Esophagus muscularis mucosa (tissue), 4 donors: ENCODE measurements at regions not wholly inside any gene's neighbourhood (a gene's known extent, or its start where the extent isn't known, plus 50 kb on each side); places are given as distances from the start of the nearest gene placed in this dataset.

Experiments used
- DNase-seq: peaks from one replicate; pipeline ENCODE4 v3.0.0-alpha.2; 2017; ENCODE audit errors: extremely low spot score
- H3K27ac ChIP-seq, 4 donors: fragments of 200-600 bp; sonication (generic); replicated peaks in 1 of 4; 1 replicate in 3 of 4; 2 replicates in 1 of 4; pipeline ENCODE4 v1.5.1; 2016 to 2019; ENCODE audit warnings: mild to moderate bottlenecking in 1 of 4
- H3K27me3 ChIP-seq, 4 donors: fragments of 200-600 bp; sonication (generic); one replicate each; pipeline versions ENCODE4 v1.5.1 to v1.6.0; 2016 to 2019
- H3K36me3 ChIP-seq, 4 donors: fragments of 200-600 bp; sonication (generic); one replicate each; pipeline ENCODE4 v1.5.1; 2016 to 2019
- H3K4me1 ChIP-seq, 4 donors: fragments of 200-600 bp; sonication (generic); one replicate each; pipeline ENCODE4 v1.5.1; 2016 to 2019
- H3K4me3 ChIP-seq, 4 donors: fragments of 200-600 bp; sonication (generic); 1 replicate in 2 of 4; 2 replicates in 2 of 4; pipeline ENCODE4 v1.5.1; 2016 to 2019; ENCODE audit warnings: mild to moderate bottlenecking in 4 of 4, moderate library complexity in 1 of 4
- H3K9me3 ChIP-seq, 4 donors: fragments of 200-600 bp; sonication (generic); 1 replicate in 3 of 4; 2 replicates in 1 of 4; pipeline ENCODE4 v1.5.1; 2016 to 2019
- CTCF ChIP-seq, 3 experiments: fragments of 200-600 bp in 2 of 3; fragments of 450-650 bp in 1 of 3; sonication (generic) in 2 of 3; IDR thresholded peaks; one replicate each; pipeline ENCODE4 v1.5.1; 2017 to 2019; ENCODE audit warnings: antibody characterized with exemption in 3 of 3, mild to moderate bottlenecking in 2 of 3, moderate library complexity in 1 of 3
- EP300 ChIP-seq: sonication (generic); formaldehyde crosslinking; IDR thresholded peaks from one replicate; pipeline ENCODE4 v1.6.1; 2017; ENCODE audit warnings: antibody characterized with exemption
- POLR2A ChIP-seq: fragments of 450-650 bp; IDR thresholded peaks from one replicate; pipeline ENCODE4 v1.6.1; 2017; ENCODE audit warnings: antibody characterized with exemption, moderate library complexity, mild to moderate bottlenecking, low read depth
- POLR2AphosphoS5 ChIP-seq, 2 donors: sonication (generic); formaldehyde crosslinking; IDR thresholded peaks; one replicate each; pipeline ENCODE4 v1.6.1; 2017; ENCODE audit warnings: antibody characterized with exemption in 2 of 2
- WGBS: methylation state at CpG from one replicate; pipeline ENCODE4 v1.1.5; 2018; 5-methylcytosine and 5-hydroxymethylcytosine counted together
- intact Hi-C: fragments of 100-400 bp; cut with DNase I; formaldehyde crosslinking; loops from one replicate; pipeline ENCODE4 v1.15.1; 2023

GRCh38 chr4:124428648-124429047, 283.9 kb downstream of the ANKRD50 start:
- H3K9me3 ChIP-seq, result no peaks in the 10 kb centered on the region
- H3K27ac ChIP-seq, result no peak overlapping the region
- intact Hi-C loops, result no loop called here
- DNase-seq, result no peak
- TF ChIP-seq POLR2AphosphoS5 (IDR thresholded peaks at IDR 0.05), result no peak
- TF ChIP-seq POLR2A, result no peak
- no peak for TF ChIP-seq EP300
- TF ChIP-seq CTCF (IDR thresholded peaks at IDR 0.05), result no peak
- 94% methylated on average over 2 of the region's 2 CpGs for WGBS
- peaks cover 2 to 16% (median 12%) of the 10 kb centered on the region in 4 donors for H3K4me1 ChIP-seq
- H3K36me3 ChIP-seq, result no peaks in the 10 kb centered on the region
- H3K4me3 ChIP-seq, result no peak overlapping the region
- H3K27me3 ChIP-seq, result no peaks in the 10 kb centered on the region

GRCh38 chr4:124429746-124430250, 282.7 kb downstream of the ANKRD50 start:
- Histone ChIP-seq H3K36me3 (no peaks in the 10 kb centered on the region), H3K4me1 (peaks cover 2 to 16% (median 12%) of the 10 kb centered on the region in 4 donors), H3K27me3 (no peaks in the 10 kb centered on the region), H3K27ac (no peak overlapping the region), H3K9me3 (no peaks in the 10 kb centered on the region), H3K4me3 (no peak overlapping the region)
- 70% methylated on average over 2 of the region's 2 CpGs for WGBS
- no peak for TF ChIP-seq POLR2A
- no peak for TF ChIP-seq EP300
- TF ChIP-seq CTCF (IDR thresholded peaks at IDR 0.05), result no peak
- DNase-seq, result no peak
- intact Hi-C loops, result no loop called here

GRCh38 chr4:124431653-124432192, 280.8 kb downstream of the ANKRD50 start:
- WGBS, result 81% methylated on average over 2 of the region's 2 CpGs
- Histone ChIP-seq H3K27me3 (no peaks in the 10 kb centered on the region), H3K4me3 (no peak overlapping the region), H3K36me3 (no peaks in the 10 kb centered on the region), H3K27ac (no peak overlapping the region), H3K9me3 (no peaks in the 10 kb centered on the region), H3K4me1 (peaks cover 2 to 16% (median 12%) of the 10 kb centered on the region in 4 donors)
- no peak for DNase-seq
- no peak for TF ChIP-seq CTCF (IDR thresholded peaks at IDR 0.05)
- TF ChIP-seq POLR2A, result no peak
- TF ChIP-seq POLR2AphosphoS5 (IDR thresholded peaks at IDR 0.05), result no peak
- TF ChIP-seq EP300, result no peak
- intact Hi-C loops, result no loop called here

GRCh38 chr4:124432500-124432899, 280.0 kb downstream of the ANKRD50 start:
- H3K4me1 ChIP-seq, result peaks cover 2 to 16% (median 12%) of the 10 kb centered on the region in 4 donors
- no peak for DNase-seq
- 35% methylated on average over 4 of the region's 4 CpGs for WGBS
- no peak overlapping the region for H3K4me3 ChIP-seq
- TF ChIP-seq CTCF (IDR thresholded peaks at IDR 0.05) (no peak), POLR2A (no peak), POLR2AphosphoS5 (IDR thresholded peaks at IDR 0.05) (no peak), EP300 (no peak)
- no peaks in the 10 kb centered on the region for H3K36me3 ChIP-seq
- intact Hi-C loops, result no loop called here
- no peaks in the 10 kb centered on the region for H3K27me3 ChIP-seq
- H3K9me3 ChIP-seq, result no peaks in the 10 kb centered on the region
- no peak overlapping the region for H3K27ac ChIP-seq

- no peak for DNase-seq
- Histone ChIP-seq H3K27me3 (no peaks in the 10 kb centered on the region), H3K9me3 (no peaks in the 10 kb centered on the region), H3K4me3 (no peak overlapping the region), H3K4me1 (peaks cover 2 to 16% (median 10%) of the 10 kb centered on the region in 4 donors), H3K36me3 (no peaks in the 10 kb centered on the region), H3K27ac (no peak overlapping the region)
- TF ChIP-seq POLR2AphosphoS5 (IDR thresholded peaks at IDR 0.05) (no peak), CTCF (IDR thresholded peaks at IDR 0.05) (no peak), EP300 (no peak), POLR2A (no peak)
- 88% methylated on average over 3 of the region's 3 CpGs for WGBS
- intact Hi-C loops, result no loop called here
Measured at GRCh38 chr4:124433044-124433443, 279.5 kb downstream of the ANKRD50 start.
